NCI-H1694 (cell line): ENCODE measurements at regions not wholly inside any gene's neighbourhood (a gene's known extent, or its start where the extent isn't known, plus 50 kb on each side); places are given as distances from the start of the nearest gene placed in this dataset.
"Not testable (repeated sequence)": the region's sequence is repeated elsewhere in the genome, so short reads cannot be mapped to it uniquely, and the experiment has no call there.

Source experiments
- DNase-seq: peaks from one replicate; lab custom pipeline; 2025; lab: John Stamatoyannopoulos, UW

- no peak for DNase-seq
Observed at GRCh38 chr2:64251497-64252250, 107.5 kb upstream of the PELI1 start.

- DNase-seq, result not testable (repeated sequence)
Observed at GRCh38 chr2:64252251-64252978, 108.2 kb upstream of the PELI1 start.

GRCh38 chr2:64253421-64253820, 109.2 kb upstream of the PELI1 start:
- DNase-seq, result not testable (repeated sequence)

- DNase-seq, result no peak
Observed at GRCh38 chr2:64258566-64258965, 114.3 kb upstream of the PELI1 start.

- DNase-seq, result no peak
Observed at GRCh38 chr2:64259312-64259711, 115.1 kb upstream of the PELI1 start.

- DNase-seq, result no peak
Observed at GRCh38 chr2:64260093-64260803, 116.0 kb upstream of the PELI1 start.

GRCh38 chr2:64260817-64261216, 116.6 kb upstream of the PELI1 start:
- no peak for DNase-seq

GRCh38 chr2:64262071-64262470, 117.9 kb upstream of the PELI1 start:
- DNase-seq, result no peak

- DNase-seq, result no peak
Observed at GRCh38 chr2:64262816-64263215, 118.6 kb upstream of the PELI1 start.

- no peak for DNase-seq
Observed at GRCh38 chr2:64263315-64263714, 119.1 kb upstream of the PELI1 start.

GRCh38 chr2:64267699-64268098, 123.5 kb upstream of the PELI1 start:
- no peak for DNase-seq

GRCh38 chr2:64268330-64269048, 124.3 kb upstream of the PELI1 start:
- no peak for DNase-seq

- DNase-seq, result no peak
Observed at GRCh38 chr2:64273524-64274398, 129.5 kb upstream of the PELI1 start.

GRCh38 chr2:64274399-64275173, 130.4 kb upstream of the PELI1 start:
- no peak for DNase-seq

GRCh38 chr2:64275174-64275466, 130.9 kb upstream of the PELI1 start:
- no peak for DNase-seq

- DNase-seq, result no peak
Observed at GRCh38 chr2:64276417-64277095, 132.3 kb upstream of the PELI1 start.

GRCh38 chr2:64277101-64277849, 133.1 kb upstream of the PELI1 start:
- DNase-seq, result no peak

GRCh38 chr2:64280812-64281211, 136.6 kb upstream of the PELI1 start:
- not testable (repeated sequence) for DNase-seq

GRCh38 chr2:64283006-64283570, 138.9 kb upstream of the PELI1 start:
- no peak for DNase-seq
